Kidney tubule cell (primary cell): ENCODE measurements at regions not wholly inside any gene's neighbourhood (a gene's known extent, or its start where the extent isn't known, plus 50 kb on each side); places are given as distances from the start of the nearest gene placed in this dataset.
A peak's percentile ranks its signal among the peaks of the same experiment; 100 is the strongest.

Source experiments
- DNase-seq: peaks from one replicate; pipeline ENCODE4 v3.0.0-alpha.2; 2018; ENCODE audit warnings: low spot score

GRCh38 chr2:134175834-134176233, 78.0 kb upstream of the MGAT5 start:
- DNase-seq = no peak

- DNase-seq = peak; percentile 92
Observed at GRCh38 chr2:134177351-134177931, 76.4 kb upstream of the MGAT5 start.

GRCh38 chr2:134178138-134178877, 75.6 kb upstream of the MGAT5 start:
- DNase-seq = peak; percentile 41

- DNase-seq = no peak
Observed at GRCh38 chr2:134181219-134181618, 72.7 kb upstream of the MGAT5 start.

- DNase-seq = no peak
Observed at GRCh38 chr2:134183679-134184078, 70.2 kb upstream of the MGAT5 start.

GRCh38 chr2:134185639-134186038, 68.2 kb upstream of the MGAT5 start:
- no peak for DNase-seq

GRCh38 chr2:134189009-134189720, 64.7 kb upstream of the MGAT5 start:
- DNase-seq = peak; percentile 92

- no peak for DNase-seq
Observed at GRCh38 chr2:134190062-134190806, 63.6 kb upstream of the MGAT5 start.

GRCh38 chr2:134190807-134191203, 63.1 kb upstream of the MGAT5 start:
- DNase-seq = no peak

GRCh38 chr2:134191835-134192234, 62.0 kb upstream of the MGAT5 start:
- DNase-seq = no peak

- DNase-seq = peak; percentile 58
Observed at GRCh38 chr2:134193006-134193405, 60.9 kb upstream of the MGAT5 start.

GRCh38 chr2:134194519-134194918, 59.4 kb upstream of the MGAT5 start:
- no peak for DNase-seq

GRCh38 chr2:134195341-134195740, 58.5 kb upstream of the MGAT5 start:
- no peak for DNase-seq

GRCh38 chr2:134197445-134197844, 56.4 kb upstream of the MGAT5 start:
- no peak for DNase-seq

GRCh38 chr2:134198006-134198634, 55.8 kb upstream of the MGAT5 start:
- DNase-seq = no peak

- DNase-seq = no peak
Observed at GRCh38 chr2:134199123-134199522, 54.7 kb upstream of the MGAT5 start.

- DNase-seq = peak; percentile 34
Observed at GRCh38 chr2:134200036-134200618, 53.7 kb upstream of the MGAT5 start.

- DNase-seq = no peak
Observed at GRCh38 chr2:134201533-134201932, 52.3 kb upstream of the MGAT5 start.

GRCh38 chr2:134202371-134202770, 51.5 kb upstream of the MGAT5 start:
- no peak for DNase-seq

GRCh38 chr2:134203175-134203574, 50.7 kb upstream of the MGAT5 start:
- no peak for DNase-seq
